ENCODE measurements at regions not wholly inside any gene's neighbourhood (a gene's known extent, or its start where the extent isn't known, plus 50 kb on each side); places are given as distances from the start of the nearest gene placed in this dataset.
A peak's percentile ranks its signal among the peaks of the same experiment; 100 is the strongest.

DNA sequence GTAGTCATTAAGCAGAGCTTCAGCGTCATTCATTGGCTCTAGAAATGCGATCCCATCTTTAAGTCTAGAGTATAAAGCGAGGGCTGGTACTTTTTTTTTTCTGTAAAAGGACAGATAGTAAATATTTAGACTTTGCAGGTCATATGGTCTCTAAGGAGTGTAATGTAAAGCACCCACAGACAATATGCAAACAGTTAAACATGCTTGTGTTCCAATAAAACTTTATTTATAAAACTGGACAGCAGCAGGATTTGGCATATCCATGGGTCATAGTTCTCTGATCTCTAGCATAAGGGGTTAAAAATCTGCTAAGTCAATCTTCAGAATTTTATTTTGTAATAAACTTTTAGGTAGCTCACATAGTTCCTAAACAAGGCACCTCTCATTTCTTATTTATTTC is 226.8 kb upstream of the TBC1D5 start:
- Histone ChIP-seq H4K5ac (ENCODE audit: low read length) (no peak overlapping the region), H3K56ac (ENCODE audit: low read length) (no peak overlapping the region), H3K4me1 (ENCODE audit: control insufficient read depth, low read depth, low read length) (no peaks in the 10 kb centered on the region), H2BK15ac (replicated peaks; ENCODE audit: low read depth) (no peak overlapping the region), H4K8ac (ENCODE audit: low read depth, low read length) (no peak overlapping the region), H3K27me3 (ENCODE audit: insufficient read depth, low read length, poor library complexity) (no peaks in the 10 kb centered on the region), H3K18ac (ENCODE audit: low read length) (no peak overlapping the region), H3K79me2 (ENCODE audit: control insufficient read depth, insufficient read depth, low read length) (no peaks in the 10 kb centered on the region), H2BK120ac (ENCODE audit: low read depth, low read length) (no peak overlapping the region), H3K4me3 (ENCODE audit: low read length) (no peak overlapping the region), H3K36me3 (ENCODE audit: control insufficient read depth, insufficient read depth, low read length) (no peaks in the 10 kb centered on the region), H3K4ac (ENCODE audit: low read depth, low read length) (no peak overlapping the region), H3K79me1 (ENCODE audit: low read length) (no peaks in the 10 kb centered on the region), H2BK5ac (ENCODE audit: low read length) (no peak overlapping the region), H2AK5ac (ENCODE audit: low read length) (no peak overlapping the region), H3K9ac (ENCODE audit: low read length) (no peak overlapping the region), H3K27ac (ENCODE audit: low read depth, low read length) (no peak overlapping the region), H3K4me2 (ENCODE audit: low read length) (no peak overlapping the region), H3K23ac (ENCODE audit: low read length) (no peak overlapping the region)
- WGBS (ENCODE audit: extremely low coverage, insufficient coverage, low lambda C conversion rate): no CpG with 5 or more reads among the region's 3 CpGs
- DNase-seq: no peak

DNA sequence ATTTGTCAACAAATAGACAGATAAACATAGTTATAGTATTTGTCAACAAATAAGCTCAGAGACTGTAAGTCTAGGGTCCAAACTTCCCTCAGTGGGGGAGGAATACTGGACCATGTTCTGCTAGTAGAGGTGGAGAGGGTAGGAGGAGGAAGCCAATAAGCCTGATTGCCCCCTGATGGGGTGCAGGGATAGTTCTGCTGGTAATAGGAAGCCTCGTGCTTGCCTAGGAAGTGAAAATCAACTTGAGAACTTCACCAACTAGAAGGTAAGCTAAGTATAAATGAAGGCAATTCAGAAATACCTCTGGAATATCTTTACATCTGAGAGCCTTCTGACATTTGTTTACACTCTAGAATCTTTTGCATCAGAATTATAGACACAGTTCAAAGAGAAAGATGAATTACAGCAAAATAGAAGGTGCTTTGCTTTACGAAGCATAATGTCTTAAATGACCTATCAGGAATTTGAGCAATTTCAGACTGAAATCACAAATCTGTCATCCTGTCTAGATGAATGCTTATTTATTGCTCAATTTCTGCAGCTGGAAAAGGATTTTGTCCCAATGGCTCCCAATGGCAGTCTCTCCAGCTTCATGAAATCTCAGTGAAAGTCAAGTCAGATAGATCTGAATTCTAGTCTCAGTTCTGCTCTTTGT is 225.6 kb upstream of the TBC1D5 start:
- H3K9ac ChIP-seq (ENCODE audit: low read length): no peak overlapping the region
- no peak overlapping the region for H3K27ac ChIP-seq (ENCODE audit: low read depth, low read length)
- H3K27me3 ChIP-seq (ENCODE audit: insufficient read depth, low read length, poor library complexity): no peaks in the 10 kb centered on the region
- H3K56ac ChIP-seq (ENCODE audit: low read length): no peak overlapping the region
- no peak overlapping the region for H2AK5ac ChIP-seq (ENCODE audit: low read length)
- H3K4me1 ChIP-seq (ENCODE audit: control insufficient read depth, low read depth, low read length): no peaks in the 10 kb centered on the region
- no peak overlapping the region for H3K4me3 ChIP-seq (ENCODE audit: low read length)
- H3K4me2 ChIP-seq (ENCODE audit: low read length): no peak overlapping the region
- no peaks in the 10 kb centered on the region for H3K79me1 ChIP-seq (ENCODE audit: low read length)
- no CpG with 5 or more reads among the region's 2 CpGs for WGBS (ENCODE audit: extremely low coverage, insufficient coverage, low lambda C conversion rate)
- no peak overlapping the region for H2BK120ac ChIP-seq (ENCODE audit: low read depth, low read length)
- H3K36me3 ChIP-seq (ENCODE audit: control insufficient read depth, insufficient read depth, low read length): no peaks in the 10 kb centered on the region
- no peak overlapping the region for H2BK15ac ChIP-seq (replicated peaks; ENCODE audit: low read depth)
- no peak overlapping the region for H4K5ac ChIP-seq (ENCODE audit: low read length)
- H3K23ac ChIP-seq (ENCODE audit: low read length): no peak overlapping the region
- no peak overlapping the region for H3K4ac ChIP-seq (ENCODE audit: low read depth, low read length)
- DNase-seq: peak; percentile 11
- H4K8ac ChIP-seq (ENCODE audit: low read depth, low read length): no peak overlapping the region
- no peaks in the 10 kb centered on the region for H3K79me2 ChIP-seq (ENCODE audit: control insufficient read depth, insufficient read depth, low read length)
- no peak overlapping the region for H2BK5ac ChIP-seq (ENCODE audit: low read length)
- H3K18ac ChIP-seq (ENCODE audit: low read length): no peak overlapping the region

DNA sequence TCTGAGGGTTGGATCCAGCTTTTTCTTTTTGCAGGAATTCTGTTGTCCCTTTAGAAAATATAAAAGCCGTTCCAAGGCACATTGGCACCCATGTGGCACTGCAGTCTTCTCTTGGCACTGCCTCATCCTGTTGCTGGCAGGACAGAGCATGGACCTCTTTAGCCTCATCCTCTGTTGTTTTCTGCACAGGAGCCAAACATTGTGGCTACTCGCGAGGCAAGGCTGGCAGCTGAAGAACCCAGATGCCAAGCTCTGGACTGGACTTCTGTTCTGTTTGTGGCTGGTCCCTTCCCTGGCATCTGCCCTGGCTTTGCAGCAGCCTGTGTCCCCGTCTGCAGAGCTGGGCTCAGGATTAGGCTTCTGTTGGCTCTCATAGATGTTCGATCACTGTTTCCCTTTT is 224.7 kb upstream of the TBC1D5 start:
- no peak overlapping the region for H4K5ac ChIP-seq (ENCODE audit: low read length)
- H3K27me3 ChIP-seq (ENCODE audit: insufficient read depth, low read length, poor library complexity): no peaks in the 10 kb centered on the region
- H3K36me3 ChIP-seq (ENCODE audit: control insufficient read depth, insufficient read depth, low read length): no peaks in the 10 kb centered on the region
- H4K8ac ChIP-seq (ENCODE audit: low read depth, low read length): no peak overlapping the region
- no peak overlapping the region for H2BK15ac ChIP-seq (replicated peaks; ENCODE audit: low read depth)
- H3K4ac ChIP-seq (ENCODE audit: low read depth, low read length): no peak overlapping the region
- H2BK5ac ChIP-seq (ENCODE audit: low read length): no peak overlapping the region
- no peak overlapping the region for H3K18ac ChIP-seq (ENCODE audit: low read length)
- no peak for DNase-seq
- H3K4me3 ChIP-seq (ENCODE audit: low read length): no peak overlapping the region
- H3K79me2 ChIP-seq (ENCODE audit: control insufficient read depth, insufficient read depth, low read length): no peaks in the 10 kb centered on the region
- H3K79me1 ChIP-seq (ENCODE audit: low read length): no peaks in the 10 kb centered on the region
- H2AK5ac ChIP-seq (ENCODE audit: low read length): no peak overlapping the region
- H3K23ac ChIP-seq (ENCODE audit: low read length): no peak overlapping the region
- no peak overlapping the region for H3K56ac ChIP-seq (ENCODE audit: low read length)
- no CpG with 5 or more reads among the region's 5 CpGs for WGBS (ENCODE audit: extremely low coverage, insufficient coverage, low lambda C conversion rate)
- H3K9ac ChIP-seq (ENCODE audit: low read length): no peak overlapping the region
- no peak overlapping the region for H3K27ac ChIP-seq (ENCODE audit: low read depth, low read length)
- H3K4me1 ChIP-seq (ENCODE audit: control insufficient read depth, low read depth, low read length): no peaks in the 10 kb centered on the region
- H2BK120ac ChIP-seq (ENCODE audit: low read depth, low read length): no peak overlapping the region
- H3K4me2 ChIP-seq (ENCODE audit: low read length): no peak overlapping the region

DNA sequence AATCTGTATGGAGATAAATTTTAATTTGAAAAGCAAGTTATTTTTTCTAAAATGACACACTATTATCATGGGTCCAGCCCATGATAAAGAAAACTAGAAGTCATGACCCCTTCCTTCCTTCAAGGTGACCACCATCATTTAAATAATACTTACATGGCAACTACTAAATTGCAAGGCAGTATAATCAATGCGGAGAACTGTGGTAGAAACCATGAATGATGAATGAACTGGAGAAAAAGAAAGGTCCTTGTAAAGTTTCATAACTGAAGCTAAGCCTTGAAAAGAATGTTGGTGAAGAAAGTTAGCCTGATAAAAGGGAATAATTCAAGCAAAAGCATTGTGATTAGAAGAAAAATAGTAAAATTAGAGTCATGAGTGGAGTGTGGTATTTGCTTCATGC is 222.9 kb upstream of the TBC1D5 start:
- no peak for DNase-seq
- H3K27me3 ChIP-seq (ENCODE audit: insufficient read depth, low read length, poor library complexity): no peaks in the 10 kb centered on the region
- H3K27ac ChIP-seq (ENCODE audit: low read depth, low read length): no peak overlapping the region
- no peak overlapping the region for H3K4me2 ChIP-seq (ENCODE audit: low read length)
- H3K79me1 ChIP-seq (ENCODE audit: low read length): no peaks in the 10 kb centered on the region
- no peak overlapping the region for H4K8ac ChIP-seq (ENCODE audit: low read depth, low read length)
- no peaks in the 10 kb centered on the region for H3K79me2 ChIP-seq (ENCODE audit: control insufficient read depth, insufficient read depth, low read length)
- no peak overlapping the region for H4K5ac ChIP-seq (ENCODE audit: low read length)
- H3K9ac ChIP-seq (ENCODE audit: low read length): no peak overlapping the region
- WGBS (ENCODE audit: extremely low coverage, insufficient coverage, low lambda C conversion rate): no CpG with 5 or more reads among the region's 1 CpG
- no peak overlapping the region for H3K23ac ChIP-seq (ENCODE audit: low read length)
- no peak overlapping the region for H3K4ac ChIP-seq (ENCODE audit: low read depth, low read length)
- no peak overlapping the region for H3K4me3 ChIP-seq (ENCODE audit: low read length)
- no peak overlapping the region for H2BK120ac ChIP-seq (ENCODE audit: low read depth, low read length)
- H2AK5ac ChIP-seq (ENCODE audit: low read length): no peak overlapping the region
- H3K18ac ChIP-seq (ENCODE audit: low read length): no peak overlapping the region
- H3K56ac ChIP-seq (ENCODE audit: low read length): no peak overlapping the region
- no peak overlapping the region for H2BK5ac ChIP-seq (ENCODE audit: low read length)
- H2BK15ac ChIP-seq (replicated peaks; ENCODE audit: low read depth): no peak overlapping the region
- no peaks in the 10 kb centered on the region for H3K4me1 ChIP-seq (ENCODE audit: control insufficient read depth, low read depth, low read length)
- H3K36me3 ChIP-seq (ENCODE audit: control insufficient read depth, insufficient read depth, low read length): no peaks in the 10 kb centered on the region

DNA sequence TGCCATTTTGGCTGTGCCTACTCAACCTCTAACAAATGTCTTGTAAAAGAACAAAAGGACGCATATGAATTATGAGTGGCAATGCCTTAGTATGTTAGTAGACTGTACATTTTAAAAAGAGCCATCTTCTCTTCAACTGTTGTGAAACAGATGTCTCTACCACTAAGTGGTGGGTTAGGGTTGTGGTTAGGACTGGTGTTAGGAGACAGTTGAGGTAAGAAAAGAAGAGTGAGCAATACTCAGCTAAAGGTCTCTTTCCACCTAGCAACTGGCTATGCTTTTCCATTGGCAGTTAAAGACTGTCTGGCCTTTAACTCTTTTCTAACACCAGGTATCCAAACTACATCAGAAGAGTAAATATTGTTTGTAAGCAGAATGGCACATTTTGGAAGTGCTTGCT is 221.7 kb upstream of the TBC1D5 start:
- no peak for DNase-seq
- Histone ChIP-seq H4K8ac (ENCODE audit: low read depth, low read length) (no peak overlapping the region), H3K4ac (ENCODE audit: low read depth, low read length) (no peak overlapping the region)

DNA sequence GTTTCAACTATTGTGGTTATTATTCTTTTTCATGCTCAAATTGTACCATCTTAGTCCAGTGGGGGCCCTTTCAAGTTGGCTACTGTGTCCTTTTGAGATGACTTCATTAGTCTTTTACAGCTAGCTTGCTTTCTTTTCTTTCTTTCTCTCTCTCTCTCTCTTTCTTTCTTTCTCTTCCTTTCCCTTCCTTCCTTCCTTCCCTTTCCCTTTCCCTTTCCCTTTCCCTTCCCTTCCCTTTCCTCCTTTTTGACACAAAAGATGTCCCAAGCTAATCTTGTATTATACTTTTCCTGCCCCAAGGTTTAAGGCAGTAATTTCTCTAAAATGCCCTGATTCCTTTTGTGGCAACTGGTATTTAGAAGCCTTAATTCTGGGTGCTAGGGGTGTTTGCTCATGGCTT is 213.0 kb upstream of the TBC1D5 start:
- Histone ChIP-seq H3K27me3 (ENCODE audit: insufficient read depth, low read length, poor library complexity) (no peaks in the 10 kb centered on the region), H3K79me1 (ENCODE audit: low read length) (no peaks in the 10 kb centered on the region), H3K9ac (ENCODE audit: low read length) (no peak overlapping the region), H2BK120ac (ENCODE audit: low read depth, low read length) (no peak overlapping the region), H3K36me3 (ENCODE audit: control insufficient read depth, insufficient read depth, low read length) (no peaks in the 10 kb centered on the region), H3K27ac (ENCODE audit: low read depth, low read length) (no peak overlapping the region), H3K18ac (ENCODE audit: low read length) (no peak overlapping the region), H3K79me2 (ENCODE audit: control insufficient read depth, insufficient read depth, low read length) (no peaks in the 10 kb centered on the region), H2BK5ac (ENCODE audit: low read length) (no peak overlapping the region), H4K8ac (ENCODE audit: low read depth, low read length) (no peak overlapping the region), H4K5ac (ENCODE audit: low read length) (no peak overlapping the region), H3K4me1 (ENCODE audit: control insufficient read depth, low read depth, low read length) (no peaks in the 10 kb centered on the region), H3K4me3 (ENCODE audit: low read length) (no peak overlapping the region), H2BK15ac (replicated peaks; ENCODE audit: low read depth) (no peak overlapping the region), H2AK5ac (ENCODE audit: low read length) (no peak overlapping the region), H3K4ac (ENCODE audit: low read depth, low read length) (no peak overlapping the region), H3K23ac (ENCODE audit: low read length) (no peak overlapping the region), H3K56ac (ENCODE audit: low read length) (no peak overlapping the region), H3K4me2 (ENCODE audit: low read length) (no peak overlapping the region)
- DNase-seq: no peak

More for the DNA sequence above, 221.7 kb upstream of the TBC1D5 start:
- Histone ChIP-seq H3K79me2 (ENCODE audit: control insufficient read depth, insufficient read depth, low read length) (no peaks in the 10 kb centered on the region), H3K27ac (ENCODE audit: low read depth, low read length) (no peak overlapping the region), H3K36me3 (ENCODE audit: control insufficient read depth, insufficient read depth, low read length) (no peaks in the 10 kb centered on the region), H2BK5ac (ENCODE audit: low read length) (no peak overlapping the region), H4K5ac (ENCODE audit: low read length) (no peak overlapping the region), H3K27me3 (ENCODE audit: insufficient read depth, low read length, poor library complexity) (no peaks in the 10 kb centered on the region), H3K4me2 (ENCODE audit: low read length) (no peak overlapping the region), H3K23ac (ENCODE audit: low read length) (no peak overlapping the region), H2BK15ac (replicated peaks; ENCODE audit: low read depth) (no peak overlapping the region), H3K56ac (ENCODE audit: low read length) (no peak overlapping the region), H3K4me1 (ENCODE audit: control insufficient read depth, low read depth, low read length) (no peaks in the 10 kb centered on the region), H3K18ac (ENCODE audit: low read length) (no peak overlapping the region), H3K79me1 (ENCODE audit: low read length) (no peaks in the 10 kb centered on the region), H2BK120ac (ENCODE audit: low read depth, low read length) (no peak overlapping the region), H2AK5ac (ENCODE audit: low read length) (no peak overlapping the region), H3K9ac (ENCODE audit: low read length) (no peak overlapping the region), H3K4me3 (ENCODE audit: low read length) (no peak overlapping the region)
- WGBS (ENCODE audit: extremely low coverage, insufficient coverage, low lambda C conversion rate): no CpG with 5 or more reads among the region's 1 CpG
